ENCODE measurements at regions not wholly inside any gene's neighbourhood (a gene's known extent, or its start where the extent isn't known, plus 50 kb on each side); places are given as distances from the start of the nearest gene placed in this dataset.

GRCh38 chr1:58316141-58316540 lies 230.4 kb downstream of the OMA1 start:
- TF ChIP-seq CTCF (IDR thresholded peaks at IDR 0.05; ENCODE audit: insufficient read depth, low read length, poor library complexity, severe bottlenecking) (no peak), EZH2phosphoT487 (conservative IDR thresholded peaks at IDR 0.05; ENCODE audit: low read length) (no peak)
